Right atrium auricular region (tissue), 2 donors: ENCODE measurements at regions not wholly inside any gene's neighbourhood (a gene's known extent, or its start where the extent isn't known, plus 50 kb on each side); places are given as distances from the start of the nearest gene placed in this dataset.

Source experiments
- DNase-seq: peaks from one replicate; pipeline ENCODE4 v3.0.0-alpha.2; 2019; ENCODE audit warnings: low spot score
- H3K27ac ChIP-seq, 2 donors: fragments of 200-600 bp; sonication (generic); 1 replicate in 1 of 2; 2 replicates in 1 of 2; pipeline ENCODE4 v1.5.1; 2016 to 2019
- H3K27me3 ChIP-seq, 2 donors: fragments of 200-600 bp; sonication (generic); one replicate each; pipeline versions ENCODE4 v1.5.1 to v1.6.0; 2017 to 2019
- H3K36me3 ChIP-seq: fragments of 200-600 bp; sonication (generic); one replicate; pipeline ENCODE4 v1.5.1; 2016
- H3K4me1 ChIP-seq, 2 donors: fragments of 200-600 bp; sonication (generic); one replicate each; pipeline versions ENCODE4 v1.5.1 to v1.6.0; 2017 to 2019
- H3K4me3 ChIP-seq, 2 donors: fragments of 200-600 bp; sonication (generic); 1 replicate in 1 of 2; 2 replicates in 1 of 2; pipeline ENCODE4 v1.5.1; 2017 to 2019; ENCODE audit warnings: mild to moderate bottlenecking in 1 of 2, moderate library complexity in 1 of 2
- H3K9me3 ChIP-seq, 2 donors: fragments of 200-600 bp; sonication (generic); one replicate each; pipeline ENCODE4 v1.5.1; 2019
- TF ChIP-seq, protein P1 (sequence below), 2 donors: fragments of 200-600 bp; sonication (generic); IDR thresholded peaks; one replicate each; pipeline ENCODE4 v1.5.1; 2019; ENCODE audit warnings: antibody characterized with exemption in 2 of 2

DNA sequence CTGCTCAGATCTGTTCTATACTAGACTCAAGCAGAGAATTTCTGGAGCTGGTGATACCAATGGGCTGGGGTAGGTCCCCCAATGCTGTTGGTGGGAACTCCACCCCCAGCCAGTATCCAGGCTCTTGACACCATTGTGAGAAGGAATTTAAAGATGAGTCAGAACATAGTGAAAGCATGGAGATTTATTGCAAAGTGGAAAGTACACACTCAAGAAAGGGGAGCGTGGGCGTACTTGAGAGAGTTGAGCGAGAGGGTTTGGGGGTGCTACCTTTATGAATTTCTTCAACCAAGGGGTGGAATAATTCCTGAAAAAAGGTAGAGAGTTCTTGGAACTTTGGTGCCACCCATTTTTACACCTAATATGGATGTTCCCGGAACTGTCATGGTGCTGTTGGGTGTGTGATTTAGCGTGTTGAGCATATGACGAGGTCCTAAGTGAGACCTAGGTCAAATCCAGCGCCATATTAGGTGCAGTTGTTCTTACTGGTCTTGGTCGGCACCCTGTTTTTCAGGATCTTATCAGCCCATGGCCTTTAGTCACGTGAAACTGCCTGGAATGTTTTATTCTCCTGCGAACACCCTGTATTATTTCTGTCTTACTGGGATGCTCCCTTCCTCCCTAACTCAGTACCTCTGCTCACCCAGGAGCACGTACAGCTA, 122.0 kb upstream of the AHR start:
- Histone ChIP-seq H3K27me3 (no peaks in the 10 kb centered on the region), H3K36me3 (no peaks in the 10 kb centered on the region), H3K27ac (no peak overlapping the region), H3K4me3 (no peak overlapping the region), H3K9me3 (peaks cover 0 to 11% of the 10 kb centered on the region in 2 donors), H3K4me1 (no peaks in the 10 kb centered on the region)
- TF ChIP-seq, protein P1, sequence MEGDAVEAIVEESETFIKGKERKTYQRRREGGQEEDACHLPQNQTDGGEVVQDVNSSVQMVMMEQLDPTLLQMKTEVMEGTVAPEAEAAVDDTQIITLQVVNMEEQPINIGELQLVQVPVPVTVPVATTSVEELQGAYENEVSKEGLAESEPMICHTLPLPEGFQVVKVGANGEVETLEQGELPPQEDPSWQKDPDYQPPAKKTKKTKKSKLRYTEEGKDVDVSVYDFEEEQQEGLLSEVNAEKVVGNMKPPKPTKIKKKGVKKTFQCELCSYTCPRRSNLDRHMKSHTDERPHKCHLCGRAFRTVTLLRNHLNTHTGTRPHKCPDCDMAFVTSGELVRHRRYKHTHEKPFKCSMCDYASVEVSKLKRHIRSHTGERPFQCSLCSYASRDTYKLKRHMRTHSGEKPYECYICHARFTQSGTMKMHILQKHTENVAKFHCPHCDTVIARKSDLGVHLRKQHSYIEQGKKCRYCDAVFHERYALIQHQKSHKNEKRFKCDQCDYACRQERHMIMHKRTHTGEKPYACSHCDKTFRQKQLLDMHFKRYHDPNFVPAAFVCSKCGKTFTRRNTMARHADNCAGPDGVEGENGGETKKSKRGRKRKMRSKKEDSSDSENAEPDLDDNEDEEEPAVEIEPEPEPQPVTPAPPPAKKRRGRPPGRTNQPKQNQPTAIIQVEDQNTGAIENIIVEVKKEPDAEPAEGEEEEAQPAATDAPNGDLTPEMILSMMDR (IDR thresholded peaks at IDR 0.05): no peak
- no peak for DNase-seq

DNA sequence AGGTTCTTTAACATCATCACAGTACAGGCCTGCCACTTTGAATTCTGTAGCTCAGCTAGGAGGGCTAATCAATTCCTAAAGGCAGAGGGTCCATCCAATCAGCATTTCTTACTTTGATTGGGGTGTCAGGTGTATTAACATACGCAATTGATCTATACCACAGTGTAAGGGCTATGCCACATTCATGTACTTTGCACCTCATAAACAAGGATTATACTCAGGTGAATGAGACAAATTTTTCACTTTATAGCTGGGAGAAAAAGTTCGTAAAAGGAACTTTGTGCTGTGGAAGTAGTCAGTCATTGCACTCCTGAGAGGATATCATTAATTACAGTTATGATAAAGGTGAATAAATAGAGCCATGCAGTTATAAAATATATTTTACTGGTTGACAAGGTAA, 119.9 kb upstream of the AHR start:
- no peak overlapping the region for H3K4me3 ChIP-seq
- peaks cover 0 to 1% of the 10 kb centered on the region in 2 donors for H3K4me1 ChIP-seq
- no peaks in the 10 kb centered on the region for H3K27me3 ChIP-seq
- DNase-seq: no peak
- H3K9me3 ChIP-seq: no peaks in the 10 kb centered on the region
- no peak overlapping the region for H3K27ac ChIP-seq
- TF ChIP-seq, protein P1 (IDR thresholded peaks at IDR 0.05): no peak
- no peaks in the 10 kb centered on the region for H3K36me3 ChIP-seq

DNA sequence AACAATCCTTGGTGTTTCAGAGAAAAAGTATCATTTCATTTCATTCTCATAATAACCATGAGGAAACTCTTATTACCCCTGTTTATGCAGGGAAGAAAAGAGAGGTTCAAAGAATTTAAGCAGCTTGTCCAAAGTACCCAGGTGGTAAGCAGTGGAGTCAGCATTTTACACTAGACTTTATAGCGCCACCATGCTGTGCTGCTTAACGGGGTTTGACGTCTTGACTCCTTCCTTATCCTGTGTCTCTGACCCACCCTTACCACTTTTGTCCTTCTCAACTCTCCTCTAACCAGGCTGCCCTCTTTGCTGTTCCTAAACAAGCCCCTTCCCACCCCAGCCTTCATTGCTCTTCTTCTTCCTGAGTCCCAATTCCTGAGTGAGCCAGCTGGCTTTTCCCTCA, 117.0 kb upstream of the AHR start:
- Histone ChIP-seq H3K4me3 (no peak overlapping the region), H3K27me3 (no peaks in the 10 kb centered on the region), H3K4me1 (peaks cover 0 to 7% of the 10 kb centered on the region in 2 donors), H3K27ac (no peak overlapping the region), H3K36me3 (no peaks in the 10 kb centered on the region), H3K9me3 (peaks cover 0 to 10% of the 10 kb centered on the region in 2 donors)
- TF ChIP-seq, protein P1 (IDR thresholded peaks at IDR 0.05): no peak
- no peak for DNase-seq

DNA sequence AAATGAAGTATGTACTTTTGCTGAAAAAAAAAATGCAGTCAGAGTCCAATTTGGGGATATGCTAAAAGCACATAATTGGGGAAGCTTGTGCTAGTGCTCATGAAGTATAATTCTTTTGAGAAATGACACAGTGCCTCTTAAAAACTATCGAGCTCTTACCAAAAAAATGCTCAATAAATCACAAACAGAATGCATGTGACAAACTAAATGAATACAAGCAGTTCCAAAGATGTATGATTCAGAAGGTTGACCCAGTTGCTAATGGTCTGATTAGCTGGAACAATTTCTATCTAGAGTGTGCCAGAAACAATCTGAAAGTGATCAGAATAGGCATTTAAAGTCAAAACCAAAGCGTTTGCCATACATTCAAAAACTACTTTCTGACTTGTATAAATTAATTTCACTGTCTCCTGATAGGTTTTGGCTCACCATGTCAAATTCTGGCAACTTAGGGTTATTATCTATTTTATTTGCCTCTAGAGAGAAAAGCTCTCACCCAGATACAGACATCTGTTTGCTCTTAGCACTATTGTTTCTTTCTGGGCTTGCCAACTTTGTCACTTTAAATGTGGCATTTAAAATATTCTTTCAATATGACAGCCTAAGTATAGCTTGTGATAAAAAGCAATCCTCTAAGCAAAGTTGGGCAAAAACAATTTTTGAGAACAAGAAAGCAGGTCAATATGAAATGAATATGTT, 114.7 kb upstream of the AHR start:
- DNase-seq: no peak
- no peaks in the 10 kb centered on the region for H3K36me3 ChIP-seq
- no peak overlapping the region for H3K4me3 ChIP-seq
- H3K9me3 ChIP-seq: peaks cover 0 to 10% of the 10 kb centered on the region in 2 donors
- TF ChIP-seq, protein P1 (IDR thresholded peaks at IDR 0.05): no peak
- H3K4me1 ChIP-seq: peaks cover 0 to 7% of the 10 kb centered on the region in 2 donors
- H3K27me3 ChIP-seq: no peaks in the 10 kb centered on the region
- peak overlapping the region in 1 of 2 donors; percentile 0 for H3K27ac ChIP-seq

DNA sequence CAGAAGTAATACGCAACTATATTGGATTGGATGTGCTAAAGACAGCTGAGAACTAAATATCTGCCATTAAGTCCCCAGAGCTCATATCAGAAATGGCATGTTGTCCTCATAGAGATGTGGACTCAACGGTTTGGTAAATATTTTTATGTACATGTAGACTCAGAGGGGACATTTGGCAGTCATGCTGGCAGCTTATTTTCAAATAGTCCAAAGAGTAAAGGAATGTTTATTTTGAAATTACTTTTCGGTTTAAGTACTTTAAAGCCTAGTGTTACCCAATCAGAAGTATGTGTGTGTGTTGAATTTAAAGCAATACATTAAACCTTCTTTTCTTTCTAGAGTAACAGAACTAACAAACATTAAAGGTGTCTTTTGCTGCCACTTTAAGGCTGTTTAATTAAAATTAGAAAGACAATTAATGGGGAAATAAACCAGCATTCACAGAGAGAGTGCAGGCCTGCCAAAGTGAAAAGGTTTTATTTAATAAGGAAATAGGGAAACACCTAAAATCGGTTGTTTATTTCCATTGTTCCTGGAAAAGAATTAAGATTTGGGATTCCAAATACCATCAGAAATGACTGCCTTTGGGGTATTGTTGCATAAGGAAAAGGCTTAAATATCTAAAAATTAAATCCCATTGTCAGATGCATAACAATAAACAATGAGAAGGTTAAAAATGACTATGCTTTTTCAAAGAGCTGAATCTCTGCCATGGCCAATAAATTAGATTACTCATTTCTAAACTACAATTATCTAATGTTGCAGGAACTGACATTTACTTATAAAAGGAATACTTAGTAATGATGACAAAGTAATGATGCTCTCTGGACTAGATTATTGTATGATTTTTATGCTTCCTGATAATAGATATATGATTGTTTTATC, 113.4 kb upstream of the AHR start:
- H3K27me3 ChIP-seq: no peaks in the 10 kb centered on the region
- no peak overlapping the region for H3K27ac ChIP-seq
- H3K4me1 ChIP-seq: peaks cover 0 to 7% of the 10 kb centered on the region in 2 donors
- no peak overlapping the region for H3K4me3 ChIP-seq
- no peaks in the 10 kb centered on the region for H3K36me3 ChIP-seq
- TF ChIP-seq, protein P1 (IDR thresholded peaks at IDR 0.05): no peak
- DNase-seq: no peak
- peaks cover 0 to 10% of the 10 kb centered on the region in 2 donors for H3K9me3 ChIP-seq
